MM.1S (cell line): ENCODE measurements at regions not wholly inside any gene's neighbourhood (a gene's known extent, or its start where the extent isn't known, plus 50 kb on each side); places are given as distances from the start of the nearest gene placed in this dataset.

Experiments used
- DNase-seq: peaks from one replicate; pipeline ENCODE4 v3.0.0-alpha.2; 2015
- H2AFZ ChIP-seq: fragments of 300-600 bp; sonication (generic); 2 replicates; pipeline ENCODE4 v1.6.0; 2016; ENCODE audit warnings: antibody characterized with exemption, low read length
- H3F3A ChIP-seq: fragments of 300-600 bp; sonication (generic); 2 replicates; pipeline ENCODE4 v1.6.1; 2016; ENCODE audit warnings: mild to moderate bottlenecking, antibody characterized with exemption, low read length, moderate library complexity, mixed read lengths; ENCODE audit not compliant: insufficient read depth
- H3K27ac ChIP-seq: fragments of 300-600 bp; sonication (generic); 2 replicates; pipeline ENCODE4 v1.5.1; 2016; ENCODE audit warnings: mild to moderate bottlenecking, low read length
- H3K27me3 ChIP-seq: fragments of 300-600 bp; sonication (generic); replicated peaks from 2 replicates; pipeline ENCODE4 v1.6.0; 2016; ENCODE audit warnings: low read length; ENCODE audit not compliant: insufficient read depth
- H3K36me3 ChIP-seq: fragments of 300-600 bp; sonication (generic); replicated peaks from 2 replicates; pipeline ENCODE4 v1.6.1; 2016; ENCODE audit warnings: mild to moderate bottlenecking, low read length, mixed read lengths; ENCODE audit not compliant: insufficient read depth
- H3K4me1 ChIP-seq: fragments of 300-600 bp; sonication (generic); 2 replicates; pipeline ENCODE4 v1.6.1; 2016; ENCODE audit warnings: low read length, mixed read lengths
- H3K4me2 ChIP-seq: fragments of 300-600 bp; sonication (generic); 2 replicates; pipeline ENCODE4 v1.6.0; 2016; ENCODE audit warnings: low read depth, low read length
- H3K4me3 ChIP-seq: fragments of 300-600 bp; sonication (generic); 2 replicates; pipeline ENCODE4 v1.5.1; 2016; ENCODE audit warnings: low read length, mixed read lengths
- H3K79me2 ChIP-seq: fragments of 300-600 bp; sonication (generic); 2 replicates; pipeline ENCODE4 v1.6.1; 2016; ENCODE audit warnings: mixed run types, low read length, mixed read lengths
- H3K9ac ChIP-seq: fragments of 300-600 bp; sonication (generic); 2 replicates; pipeline ENCODE4 v1.6.1; 2016; ENCODE audit warnings: low read length, mixed read lengths
- H3K9me2 ChIP-seq: fragments of 300-600 bp; sonication (generic); replicated peaks from 2 replicates; pipeline ENCODE4 v1.6.1; 2016; ENCODE audit warnings: mild to moderate bottlenecking, low read length, mixed read lengths; ENCODE audit not compliant: insufficient read depth
- H3K9me3 ChIP-seq: fragments of 300-600 bp; sonication (generic); replicated peaks from 2 replicates; pipeline ENCODE4 v1.6.1; 2016; ENCODE audit warnings: mild to moderate bottlenecking, low read length, mixed read lengths; ENCODE audit not compliant: insufficient read depth
- H4K20me1 ChIP-seq: fragments of 300-600 bp; sonication (generic); 2 replicates; pipeline ENCODE4 v1.6.1; 2016; ENCODE audit warnings: mild to moderate bottlenecking, low read length, moderate library complexity, mixed read lengths; ENCODE audit not compliant: insufficient read depth
- CTCF ChIP-seq: fragments of 300-600 bp; sonication (generic); IDR thresholded peaks from 2 replicates; pipeline ENCODE4 v1.5.1; 2016; ENCODE audit warnings: antibody characterized with exemption, low read length, mixed read lengths
- EZH2 ChIP-seq: fragments of 300-600 bp; sonication (generic); optimal IDR thresholded peaks from 2 replicates; pipeline ENCODE3; 2017; ENCODE audit warnings: low read depth, mild to moderate bottlenecking, antibody characterized with exemption, low read length, mixed read lengths
- EZH2phosphoT487 ChIP-seq: fragments of 300-600 bp; sonication (generic); IDR thresholded peaks from 2 replicates; pipeline ENCODE4 v1.6.1; 2018; ENCODE audit warnings: antibody characterized with exemption, low read length

DNA sequence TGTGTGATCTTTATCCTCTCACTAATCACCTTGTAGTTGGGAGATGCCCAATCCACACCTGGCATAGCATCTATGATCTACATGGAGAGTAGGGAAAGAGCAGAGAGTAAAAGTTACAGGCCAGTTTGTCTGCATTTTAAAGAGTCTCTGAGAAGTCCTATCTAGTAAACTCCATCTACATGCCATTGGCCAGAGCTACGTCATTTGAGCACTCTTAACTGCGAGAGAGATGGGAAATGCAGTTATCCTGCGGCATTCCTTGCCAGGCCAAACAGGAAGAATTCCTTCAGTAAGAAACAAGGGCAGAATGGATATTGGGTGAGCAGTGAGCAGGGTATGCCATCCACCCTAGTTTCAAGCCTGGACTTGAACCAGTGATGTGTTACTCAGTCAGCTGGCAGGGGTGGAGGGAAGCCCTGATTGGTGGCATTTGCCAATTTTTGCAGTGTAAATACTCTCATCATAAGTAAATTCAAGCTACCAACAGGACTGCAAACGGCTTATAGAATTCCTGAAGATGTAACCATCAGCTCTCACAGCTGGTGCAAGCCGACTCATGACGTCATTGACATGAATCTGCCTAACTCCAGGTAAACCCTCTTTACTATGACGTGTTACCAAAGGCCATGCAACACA is 156.8 kb upstream of the MSX2 start:
- Histone ChIP-seq H3K4me3 (no peak overlapping the region), H3F3A (no peaks in the 10 kb centered on the region), H3K9ac (no peak overlapping the region), H3K27me3 (no peaks in the 10 kb centered on the region), H3K79me2 (no peaks in the 10 kb centered on the region), H4K20me1 (no peaks in the 10 kb centered on the region), H3K4me2 (no peak overlapping the region), H3K27ac (no peak overlapping the region), H2AFZ (no peak overlapping the region), H3K9me2 (no peaks in the 10 kb centered on the region), H3K9me3 (no peaks in the 10 kb centered on the region), H3K4me1 (no peaks in the 10 kb centered on the region), H3K36me3 (no peaks in the 10 kb centered on the region)
- DNase-seq, result no peak
- TF ChIP-seq EZH2phosphoT487 (no peak), CTCF (no peak), EZH2 (no peak)

DNA sequence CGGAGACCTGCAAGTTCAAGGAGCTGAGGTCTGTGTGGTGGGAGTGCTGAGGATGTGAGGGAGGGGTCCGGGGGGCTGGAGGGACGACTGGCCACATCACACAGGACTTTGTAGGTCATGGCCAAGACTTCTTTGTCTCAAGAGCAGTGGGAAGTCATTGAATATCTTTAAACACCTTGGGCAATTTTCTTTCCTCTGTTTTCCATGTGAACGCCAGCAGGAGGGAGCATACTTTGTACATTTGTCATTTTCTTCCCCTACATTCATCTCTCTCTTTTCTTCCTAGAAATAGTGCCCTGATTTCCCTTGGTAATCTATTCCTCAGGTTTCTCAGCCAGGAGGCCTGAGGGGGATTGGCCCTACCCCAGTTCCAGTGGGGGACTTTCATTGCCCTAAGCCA is 153.7 kb upstream of the MSX2 start:
- Histone ChIP-seq H3K9ac (no peak overlapping the region), H2AFZ (no peak overlapping the region), H3K27me3 (no peaks in the 10 kb centered on the region), H3K79me2 (no peaks in the 10 kb centered on the region), H3K4me2 (no peak overlapping the region), H3K9me2 (no peaks in the 10 kb centered on the region), H4K20me1 (no peaks in the 10 kb centered on the region), H3K36me3 (no peaks in the 10 kb centered on the region), H3F3A (no peaks in the 10 kb centered on the region), H3K4me1 (no peaks in the 10 kb centered on the region), H3K4me3 (no peak overlapping the region), H3K9me3 (no peaks in the 10 kb centered on the region), H3K27ac (no peak overlapping the region)
- TF ChIP-seq EZH2phosphoT487, result no peak
- TF ChIP-seq CTCF, result no peak
- TF ChIP-seq EZH2, result no peak
- no peak for DNase-seq

DNA sequence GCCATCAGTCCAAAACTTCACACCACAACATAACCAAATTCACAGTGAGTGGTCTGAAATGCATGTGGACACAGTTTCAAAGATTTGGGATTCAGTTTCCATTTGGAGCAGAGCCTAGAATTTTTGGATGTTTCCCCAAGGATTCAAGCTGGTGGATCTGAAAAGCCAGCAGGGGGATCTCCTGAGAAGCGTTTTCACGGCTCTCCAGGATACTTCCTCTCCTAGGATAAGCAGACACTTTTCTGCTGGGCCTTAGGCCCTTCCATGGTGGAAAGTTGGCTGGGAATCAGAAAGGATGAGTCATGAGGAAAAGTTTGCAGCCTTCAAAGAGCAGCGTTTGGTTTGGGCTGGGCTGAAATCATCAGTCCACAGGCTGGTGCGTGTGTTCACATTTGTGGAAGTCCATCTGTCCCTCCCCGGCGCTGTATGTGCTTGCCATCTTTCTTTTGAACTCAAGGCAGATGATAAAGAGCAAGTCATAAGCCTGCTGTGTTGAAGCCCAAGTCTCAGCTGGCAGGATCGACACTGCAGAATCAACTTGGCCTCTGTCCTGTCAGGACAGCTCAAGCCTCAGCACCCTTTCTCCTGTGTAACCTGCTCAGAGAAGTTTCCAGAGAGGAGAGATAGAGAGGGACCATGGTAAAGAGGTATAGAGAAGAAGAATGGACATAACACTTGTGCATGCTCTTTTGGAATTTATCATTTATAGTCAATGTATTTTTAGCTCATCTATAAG is 152.6 kb upstream of the MSX2 start:
- no peaks in the 10 kb centered on the region for H3K36me3 ChIP-seq
- no peak overlapping the region for H3K4me3 ChIP-seq
- no peaks in the 10 kb centered on the region for H3K9me3 ChIP-seq
- H3K27ac ChIP-seq, result no peak overlapping the region
- no peak overlapping the region for H3K4me2 ChIP-seq
- H3K79me2 ChIP-seq, result no peaks in the 10 kb centered on the region
- no peaks in the 10 kb centered on the region for H3F3A ChIP-seq
- no peaks in the 10 kb centered on the region for H3K9me2 ChIP-seq
- no peak for DNase-seq
- H3K9ac ChIP-seq, result no peak overlapping the region
- no peak overlapping the region for H2AFZ ChIP-seq
- H3K27me3 ChIP-seq, result no peaks in the 10 kb centered on the region
- H4K20me1 ChIP-seq, result no peaks in the 10 kb centered on the region
- TF ChIP-seq EZH2 (no peak), CTCF (no peak), EZH2phosphoT487 (no peak)
- no peaks in the 10 kb centered on the region for H3K4me1 ChIP-seq
